ENCODE measurements at regions not wholly inside any gene's neighbourhood (a gene's known extent, or its start where the extent isn't known, plus 50 kb on each side); places are given as distances from the start of the nearest gene placed in this dataset.

GRCh38 chr2:204278454-204278853 lies 266.8 kb upstream of the PARD3B start:
- DNase-seq: no peak

GRCh38 chr2:204279819-204280218 lies 265.5 kb upstream of the PARD3B start:
- no peak for DNase-seq

- no peak for DNase-seq
These were observed 265.0 kb upstream of the PARD3B start for GRCh38 chr2:204280262-204280668.

GRCh38 chr2:204282081-204282480 lies 263.2 kb upstream of the PARD3B start:
- DNase-seq: no peak

GRCh38 chr2:204282525-204282924 lies 262.8 kb upstream of the PARD3B start:
- no peak for DNase-seq

GRCh38 chr2:204289066-204289465 lies 256.2 kb upstream of the PARD3B start:
- DNase-seq: no peak

GRCh38 chr2:204292439-204292838 lies 252.8 kb upstream of the PARD3B start:
- DNase-seq: no peak

- DNase-seq: no peak
These were observed 251.2 kb upstream of the PARD3B start for GRCh38 chr2:204293884-204294747.

GRCh38 chr2:204298404-204298803 lies 246.9 kb upstream of the PARD3B start:
- DNase-seq: no peak

- no peak for DNase-seq
These were observed 245.5 kb upstream of the PARD3B start for GRCh38 chr2:204299766-204300165.

- no peak for DNase-seq
These were observed 238.6 kb upstream of the PARD3B start for GRCh38 chr2:204306667-204307066.

GRCh38 chr2:204312105-204312504 lies 233.2 kb upstream of the PARD3B start:
- no peak for DNase-seq

GRCh38 chr2:204313256-204313655 lies 232.0 kb upstream of the PARD3B start:
- no peak for DNase-seq

- DNase-seq: peak; percentile 4 to 5
These were observed 230.0 kb upstream of the PARD3B start for GRCh38 chr2:204315236-204315662.

GRCh38 chr2:204317640-204318039 lies 227.6 kb upstream of the PARD3B start:
- no peak for DNase-seq

- no peak for DNase-seq
These were observed 224.1 kb upstream of the PARD3B start for GRCh38 chr2:204321027-204321800.

- DNase-seq: no peak
These were observed 223.1 kb upstream of the PARD3B start for GRCh38 chr2:204321910-204322751.

- DNase-seq: peak; percentile 37 to 81
These were observed 219.8 kb upstream of the PARD3B start for GRCh38 chr2:204325468-204325867.

GRCh38 chr2:204328373-204328772 lies 216.9 kb upstream of the PARD3B start:
- no peak for DNase-seq

- no peak for DNase-seq
These were observed 216.3 kb upstream of the PARD3B start for GRCh38 chr2:204329016-204329415.

- DNase-seq: no peak
These were observed 215.7 kb upstream of the PARD3B start for GRCh38 chr2:204329532-204329931.

GRCh38 chr2:204331180-204331579 lies 214.1 kb upstream of the PARD3B start:
- DNase-seq: no peak

GRCh38 chr2:204331988-204332387 lies 213.3 kb upstream of the PARD3B start:
- DNase-seq: no peak

All from hippocampal formation (tissue), 2 donors.